ENCODE measurements at regions not wholly inside any gene's neighbourhood (a gene's known extent, or its start where the extent isn't known, plus 50 kb on each side); places are given as distances from the start of the nearest gene placed in this dataset.
A peak's percentile ranks its signal among the peaks of the same experiment; 100 is the strongest.

DNA sequence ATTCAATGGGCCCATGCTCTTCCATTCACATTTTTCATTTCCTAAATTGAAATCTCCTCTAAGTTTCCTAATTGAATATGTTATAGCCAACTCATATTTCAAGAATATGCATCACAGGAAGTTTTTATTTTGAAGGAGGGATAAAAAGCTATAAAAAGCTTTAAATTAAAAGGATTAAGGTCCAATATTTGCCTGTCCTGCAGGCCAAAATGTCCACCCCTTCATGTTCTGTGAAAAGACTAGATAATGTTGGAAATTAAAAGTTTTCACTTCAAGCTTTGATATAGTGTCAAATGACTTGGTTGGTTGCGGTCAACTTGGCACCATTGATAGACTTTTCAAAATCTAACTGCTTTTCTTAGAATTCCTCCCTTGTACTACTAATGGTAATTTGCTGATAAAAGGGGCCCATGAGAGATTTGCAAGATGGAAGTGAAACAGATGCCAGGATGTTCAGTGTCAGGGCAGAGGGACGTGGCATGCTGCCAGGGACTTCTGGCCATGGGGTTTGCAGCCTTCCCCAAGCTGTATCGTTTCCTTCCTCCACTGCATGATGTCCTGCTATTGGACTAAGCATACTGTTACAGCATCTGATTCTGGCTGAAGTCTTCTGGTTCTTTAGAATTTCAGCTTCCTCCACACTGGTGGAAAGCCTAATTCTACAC lies 547.3 kb upstream of the MIR17HG start:
- Histone ChIP-seq H4K20me1 (ENCODE audit: insufficient read depth, poor library complexity, severe bottlenecking) (no peaks in the 10 kb centered on the region), H3K4me2 (no peak overlapping the region), H3K9me3 (ENCODE audit: low read depth) (no peaks in the 10 kb centered on the region), H3K36me3 (replicated peaks; ENCODE audit: insufficient read depth, low read depth) (no peaks in the 10 kb centered on the region), H3K9me2 (replicated peaks; ENCODE audit: insufficient read depth) (no peaks in the 10 kb centered on the region), H3K79me2 (no peaks in the 10 kb centered on the region), H3K4me3 (no peak overlapping the region), H3K4me1 (ENCODE audit: insufficient read depth) (no peaks in the 10 kb centered on the region), H3K27me3 (no peaks in the 10 kb centered on the region), H3K27ac (no peak overlapping the region), H2AFZ (no peak overlapping the region)
- 65% methylated on average over 3 of the region's 3 CpGs for WGBS (ENCODE audit: low lambda C conversion rate, missing lambda C conversion rate)
- TF ChIP-seq EZH2phosphoT487 (IDR thresholded peaks at IDR 0.05; ENCODE audit: low read depth, severe bottlenecking, unreplicated experiment) (no peak), EZH2 (IDR thresholded peaks at IDR 0.05; ENCODE audit: borderline replicate concordance) (no peak)
- TF ChIP-seq, protein P1, sequence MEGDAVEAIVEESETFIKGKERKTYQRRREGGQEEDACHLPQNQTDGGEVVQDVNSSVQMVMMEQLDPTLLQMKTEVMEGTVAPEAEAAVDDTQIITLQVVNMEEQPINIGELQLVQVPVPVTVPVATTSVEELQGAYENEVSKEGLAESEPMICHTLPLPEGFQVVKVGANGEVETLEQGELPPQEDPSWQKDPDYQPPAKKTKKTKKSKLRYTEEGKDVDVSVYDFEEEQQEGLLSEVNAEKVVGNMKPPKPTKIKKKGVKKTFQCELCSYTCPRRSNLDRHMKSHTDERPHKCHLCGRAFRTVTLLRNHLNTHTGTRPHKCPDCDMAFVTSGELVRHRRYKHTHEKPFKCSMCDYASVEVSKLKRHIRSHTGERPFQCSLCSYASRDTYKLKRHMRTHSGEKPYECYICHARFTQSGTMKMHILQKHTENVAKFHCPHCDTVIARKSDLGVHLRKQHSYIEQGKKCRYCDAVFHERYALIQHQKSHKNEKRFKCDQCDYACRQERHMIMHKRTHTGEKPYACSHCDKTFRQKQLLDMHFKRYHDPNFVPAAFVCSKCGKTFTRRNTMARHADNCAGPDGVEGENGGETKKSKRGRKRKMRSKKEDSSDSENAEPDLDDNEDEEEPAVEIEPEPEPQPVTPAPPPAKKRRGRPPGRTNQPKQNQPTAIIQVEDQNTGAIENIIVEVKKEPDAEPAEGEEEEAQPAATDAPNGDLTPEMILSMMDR (IDR thresholded peaks at IDR 0.05; ENCODE audit: poor library complexity), result no peak
- DNase-seq (ENCODE audit: low spot score), result peak; percentile 10

DNA sequence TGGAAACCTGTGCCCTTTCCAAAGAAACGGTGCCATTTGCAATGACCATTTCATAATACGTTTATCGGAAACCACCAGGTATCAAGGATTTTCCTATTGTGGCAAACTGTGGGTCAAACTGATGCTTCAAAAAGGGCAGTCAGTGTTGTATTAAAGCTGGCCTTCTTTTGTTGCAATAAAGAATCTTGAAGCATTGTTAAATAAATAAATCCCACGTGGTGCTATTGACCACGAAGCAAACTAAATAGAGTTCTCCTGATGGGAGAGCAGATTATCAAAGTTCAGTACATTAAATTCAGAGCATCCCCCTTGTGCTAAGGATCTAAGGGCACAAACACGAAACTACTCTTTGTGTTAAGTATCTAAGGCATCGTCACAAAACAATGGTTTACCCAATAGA lies 545.9 kb upstream of the MIR17HG start:
- Histone ChIP-seq H3K36me3 (replicated peaks; ENCODE audit: insufficient read depth, low read depth) (no peaks in the 10 kb centered on the region), H3K27me3 (no peaks in the 10 kb centered on the region), H3K9me3 (ENCODE audit: low read depth) (no peaks in the 10 kb centered on the region), H3K4me1 (ENCODE audit: insufficient read depth) (no peaks in the 10 kb centered on the region), H4K20me1 (ENCODE audit: insufficient read depth, poor library complexity, severe bottlenecking) (no peaks in the 10 kb centered on the region), H2AFZ (no peak overlapping the region), H3K4me3 (no peak overlapping the region), H3K9me2 (replicated peaks; ENCODE audit: insufficient read depth) (no peaks in the 10 kb centered on the region), H3K79me2 (no peaks in the 10 kb centered on the region), H3K4me2 (no peak overlapping the region), H3K27ac (no peak overlapping the region)
- DNase-seq (ENCODE audit: low spot score), result no peak
- TF ChIP-seq, protein P1 (IDR thresholded peaks at IDR 0.05; ENCODE audit: poor library complexity), result no peak
- TF ChIP-seq EZH2phosphoT487 (IDR thresholded peaks at IDR 0.05; ENCODE audit: low read depth, severe bottlenecking, unreplicated experiment) (no peak), EZH2 (IDR thresholded peaks at IDR 0.05; ENCODE audit: borderline replicate concordance) (no peak)
- 70% methylated on average over 7 of the region's 7 CpGs for WGBS (ENCODE audit: low lambda C conversion rate, missing lambda C conversion rate)

DNA sequence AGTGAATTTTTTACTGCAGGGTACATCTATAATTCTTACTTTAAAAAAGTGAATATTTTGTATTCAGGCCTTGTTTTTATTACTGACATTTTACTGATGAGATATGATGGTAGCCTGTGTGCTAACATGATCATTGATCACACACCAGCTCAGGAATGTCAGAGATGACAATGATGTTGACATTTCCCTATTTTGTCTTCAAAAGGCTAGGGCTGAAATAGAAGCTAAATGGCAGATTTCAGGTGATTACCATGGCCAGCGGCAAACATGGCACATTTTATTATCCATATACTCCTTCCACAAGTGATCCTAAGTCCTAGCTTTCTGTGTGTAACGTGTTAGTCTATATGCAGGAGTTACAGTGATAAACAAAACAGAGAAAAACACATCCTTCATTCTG lies 544.3 kb upstream of the MIR17HG start:
- H3K9me3 ChIP-seq (ENCODE audit: low read depth), result no peaks in the 10 kb centered on the region
- no peaks in the 10 kb centered on the region for H4K20me1 ChIP-seq (ENCODE audit: insufficient read depth, poor library complexity, severe bottlenecking)
- H3K36me3 ChIP-seq (replicated peaks; ENCODE audit: insufficient read depth, low read depth), result no peaks in the 10 kb centered on the region
- no peaks in the 10 kb centered on the region for H3K27me3 ChIP-seq
- no peak overlapping the region for H2AFZ ChIP-seq
- no peaks in the 10 kb centered on the region for H3K79me2 ChIP-seq
- H3K27ac ChIP-seq, result no peak overlapping the region
- no peak for DNase-seq (ENCODE audit: low spot score)
- H3K4me3 ChIP-seq, result no peak overlapping the region
- no peaks in the 10 kb centered on the region for H3K4me1 ChIP-seq (ENCODE audit: insufficient read depth)
- no peaks in the 10 kb centered on the region for H3K9me2 ChIP-seq (replicated peaks; ENCODE audit: insufficient read depth)
- TF ChIP-seq EZH2phosphoT487 (IDR thresholded peaks at IDR 0.05; ENCODE audit: low read depth, severe bottlenecking, unreplicated experiment) (no peak), EZH2 (IDR thresholded peaks at IDR 0.05; ENCODE audit: borderline replicate concordance) (no peak)
- TF ChIP-seq, protein P1 (IDR thresholded peaks at IDR 0.05; ENCODE audit: poor library complexity), result no peak
- WGBS (ENCODE audit: low lambda C conversion rate, missing lambda C conversion rate), result 73% methylated on average over 2 of the region's 2 CpGs
- H3K4me2 ChIP-seq, result no peak overlapping the region
